ENCODE measurements at regions not wholly inside any gene's neighbourhood (a gene's known extent, or its start where the extent isn't known, plus 50 kb on each side); places are given as distances from the start of the nearest gene placed in this dataset.
A peak's percentile ranks its signal among the peaks of the same experiment; 100 is the strongest.
"Not testable (repeated sequence)": the region's sequence is repeated elsewhere in the genome, so short reads cannot be mapped to it uniquely, and the experiment has no call there.

DNA sequence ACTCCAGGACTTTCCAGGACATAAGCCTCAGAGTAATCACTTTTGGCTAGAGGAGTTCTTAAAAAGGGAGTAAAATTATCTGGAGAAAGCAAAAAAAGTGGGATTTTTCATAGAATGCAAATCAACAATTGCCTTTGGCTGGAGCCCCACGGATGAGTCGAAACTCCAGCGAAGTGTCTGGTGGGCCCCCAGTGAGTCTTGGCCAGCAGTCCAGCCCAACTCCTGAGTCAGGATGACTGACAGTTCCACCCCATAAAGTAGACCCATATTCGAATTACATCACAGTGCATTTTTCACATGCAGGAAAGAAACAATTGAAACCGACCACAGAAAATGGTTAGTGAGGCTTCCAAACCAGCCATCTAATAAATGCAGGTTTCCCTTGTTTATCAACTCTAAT, 265.7 kb downstream of the BCL11B start:
- DNase-seq: no peak

- no peak for DNase-seq
Measured at GRCh38 chr14:99007795-99008194, 264.2 kb downstream of the BCL11B start.

- peak in 3 of 6 experiments; percentile 46 to 51 (median 49) for DNase-seq
Measured at GRCh38 chr14:99009871-99010270, 262.1 kb downstream of the BCL11B start.

- DNase-seq: no peak
Measured at GRCh38 chr14:99011385-99011784, 260.6 kb downstream of the BCL11B start.

GRCh38 chr14:99012703-99013102, 259.3 kb downstream of the BCL11B start:
- DNase-seq: no peak

- DNase-seq: no peak
Measured at GRCh38 chr14:99015833-99016232, 256.2 kb downstream of the BCL11B start.

- DNase-seq: no peak
Measured at GRCh38 chr14:99023371-99023770, 248.6 kb downstream of the BCL11B start.

- no peak for DNase-seq
Measured at GRCh38 chr14:99024926-99025325, 247.1 kb downstream of the BCL11B start.

DNA sequence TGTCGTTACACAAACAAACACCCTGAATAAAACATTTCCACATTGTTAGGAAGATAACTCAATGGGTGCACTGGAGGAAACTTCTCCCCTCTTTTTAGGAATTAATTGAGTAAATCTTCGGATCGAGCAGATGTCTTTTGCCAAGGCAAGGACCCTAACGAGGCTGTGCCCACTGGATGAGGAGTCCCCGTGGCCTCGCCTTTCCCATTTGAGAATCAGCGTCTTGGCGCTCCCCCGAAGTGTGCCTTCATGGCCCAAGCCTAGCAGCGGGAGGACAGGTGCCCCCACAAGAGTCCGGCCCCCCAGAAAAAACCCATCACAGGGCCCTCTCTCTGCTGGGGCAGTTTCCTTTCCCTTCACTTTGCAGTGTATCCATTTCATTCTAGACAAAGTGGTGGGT, 246.6 kb downstream of the BCL11B start:
- no peak for DNase-seq

GRCh38 chr14:99026471-99026870, 245.5 kb downstream of the BCL11B start:
- DNase-seq: peak in 2 of 6 experiments; percentile 8

DNA sequence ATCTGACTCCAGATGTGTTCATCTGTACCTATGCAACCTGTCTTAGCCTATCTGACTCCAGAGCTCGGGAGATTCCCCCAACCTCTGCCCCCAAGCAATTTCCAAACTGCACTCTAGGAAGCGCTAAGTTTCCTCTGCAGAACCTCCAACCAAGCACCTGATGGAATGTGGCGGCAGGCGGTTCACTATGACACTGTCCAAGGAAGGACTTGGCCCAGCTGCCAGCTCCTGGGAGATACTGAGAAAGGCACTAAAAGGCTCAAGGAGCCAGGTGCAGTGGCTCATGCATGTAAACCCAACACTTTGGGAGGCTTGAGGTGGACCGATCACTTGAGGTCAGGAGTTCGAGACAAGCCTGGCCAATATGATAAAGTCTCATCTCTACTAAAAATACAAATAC, 244.0 kb downstream of the BCL11B start:
- no peak for DNase-seq

GRCh38 chr14:99028521-99028920, 243.5 kb downstream of the BCL11B start:
- DNase-seq: no peak

- DNase-seq: no peak
Measured at GRCh38 chr14:99029145-99029915, 242.7 kb downstream of the BCL11B start.

DNA sequence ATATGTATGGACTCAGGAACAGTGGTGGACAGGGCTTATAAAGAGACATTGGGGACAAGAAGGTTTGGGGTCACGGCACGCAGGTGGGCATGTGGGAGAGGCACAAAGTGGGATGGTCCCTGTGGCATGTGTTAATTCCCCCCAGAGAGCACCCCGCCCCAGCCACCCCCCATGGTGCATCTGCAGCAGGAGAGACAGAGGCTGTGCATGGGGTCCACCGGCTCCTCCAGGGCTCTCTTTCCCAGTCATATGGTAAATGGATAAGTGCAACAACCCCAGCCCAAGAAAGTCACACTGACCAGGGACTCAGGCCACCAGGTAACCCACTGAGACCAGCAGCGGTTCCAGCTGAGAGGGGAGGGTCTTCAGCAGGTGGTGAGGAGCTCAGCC, 242.1 kb downstream of the BCL11B start:
- no peak for DNase-seq

DNA sequence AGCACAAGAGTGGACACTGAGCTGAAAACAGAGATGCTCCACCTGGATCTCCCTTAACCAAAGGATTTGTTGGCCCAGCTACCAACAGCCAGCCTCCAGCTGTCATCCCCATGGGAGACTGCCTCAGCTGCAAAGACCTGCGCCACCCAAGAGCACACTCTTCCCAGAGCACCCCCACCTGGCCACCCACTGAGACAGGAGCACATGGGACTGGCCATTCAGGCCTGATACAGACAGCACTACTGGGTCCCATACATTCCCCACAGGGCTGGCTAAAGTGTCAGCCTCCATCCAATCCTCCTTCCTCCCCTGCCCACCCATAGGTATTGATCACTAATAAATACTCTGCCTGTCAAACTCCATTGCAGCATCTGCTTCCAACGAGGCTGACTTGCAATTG, 241.5 kb downstream of the BCL11B start:
- no peak for DNase-seq

DNA sequence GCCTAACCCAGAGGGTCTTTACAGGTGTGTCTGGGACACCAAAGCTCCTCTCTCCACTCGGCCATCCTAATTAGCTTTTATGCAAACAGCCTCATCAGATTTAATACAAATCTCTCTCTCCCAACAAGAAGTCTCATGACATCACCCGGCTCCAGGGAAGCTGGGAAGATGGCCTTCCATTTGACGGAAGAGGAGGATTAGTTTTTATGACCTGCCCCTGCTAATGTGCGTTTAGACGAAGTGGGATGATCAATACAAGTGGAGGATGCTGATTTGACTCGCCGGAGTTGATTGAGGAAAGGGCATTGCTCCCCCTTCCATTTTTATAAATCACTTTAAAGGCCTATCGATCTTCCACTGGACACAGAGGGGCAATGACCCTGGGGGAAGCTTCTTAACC, 239.2 kb downstream of the BCL11B start:
- DNase-seq: no peak

GRCh38 chr14:99033951-99034350, 238.0 kb downstream of the BCL11B start:
- DNase-seq: no peak

GRCh38 chr14:99034711-99035171, 237.3 kb downstream of the BCL11B start:
- DNase-seq: no peak

DNA sequence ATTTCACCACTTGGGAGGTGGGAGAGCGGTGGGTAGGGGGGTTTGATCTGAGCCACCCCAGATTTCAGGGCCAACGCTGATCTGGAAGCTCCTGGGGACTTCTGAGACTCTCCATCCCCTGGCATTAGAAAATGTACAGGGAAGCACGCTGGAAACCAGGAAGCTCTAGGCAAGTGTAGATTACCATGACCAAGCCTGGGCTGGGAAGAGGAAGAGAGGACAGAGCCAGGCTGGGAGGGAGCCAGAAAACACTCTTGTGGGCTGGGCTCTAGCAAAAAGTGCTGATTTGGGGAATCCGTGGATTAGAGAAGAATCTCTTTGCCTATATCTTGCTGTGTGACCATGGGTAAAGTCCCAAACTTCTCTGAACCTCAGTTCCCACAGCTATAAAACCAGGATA, 236.7 kb downstream of the BCL11B start:
- DNase-seq: no peak

GRCh38 chr14:99035712-99036610, 236.0 kb downstream of the BCL11B start:
- DNase-seq: no peak

- DNase-seq: no peak
Measured at GRCh38 chr14:99036611-99037293, 235.2 kb downstream of the BCL11B start.

DNA sequence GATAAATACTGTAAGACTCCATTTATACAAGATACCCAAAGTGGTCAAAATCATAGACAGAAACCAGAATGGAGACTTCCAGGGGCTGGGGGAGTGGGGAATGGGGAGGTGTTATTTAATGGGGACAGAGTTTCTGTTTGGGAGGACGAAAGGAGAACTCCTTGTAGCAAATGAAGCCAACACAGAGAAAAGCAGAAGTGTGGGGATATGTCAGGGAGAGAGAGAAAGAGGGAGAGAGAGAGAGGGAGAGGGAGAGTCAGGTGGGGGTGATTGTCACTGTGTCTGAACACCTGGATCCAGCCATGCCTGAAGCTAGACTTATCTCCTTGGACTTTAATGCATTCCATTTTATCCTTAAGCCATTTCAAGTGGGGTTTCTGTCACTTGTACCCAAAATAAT, 234.7 kb downstream of the BCL11B start:
- DNase-seq: not testable (repeated sequence)

DNA sequence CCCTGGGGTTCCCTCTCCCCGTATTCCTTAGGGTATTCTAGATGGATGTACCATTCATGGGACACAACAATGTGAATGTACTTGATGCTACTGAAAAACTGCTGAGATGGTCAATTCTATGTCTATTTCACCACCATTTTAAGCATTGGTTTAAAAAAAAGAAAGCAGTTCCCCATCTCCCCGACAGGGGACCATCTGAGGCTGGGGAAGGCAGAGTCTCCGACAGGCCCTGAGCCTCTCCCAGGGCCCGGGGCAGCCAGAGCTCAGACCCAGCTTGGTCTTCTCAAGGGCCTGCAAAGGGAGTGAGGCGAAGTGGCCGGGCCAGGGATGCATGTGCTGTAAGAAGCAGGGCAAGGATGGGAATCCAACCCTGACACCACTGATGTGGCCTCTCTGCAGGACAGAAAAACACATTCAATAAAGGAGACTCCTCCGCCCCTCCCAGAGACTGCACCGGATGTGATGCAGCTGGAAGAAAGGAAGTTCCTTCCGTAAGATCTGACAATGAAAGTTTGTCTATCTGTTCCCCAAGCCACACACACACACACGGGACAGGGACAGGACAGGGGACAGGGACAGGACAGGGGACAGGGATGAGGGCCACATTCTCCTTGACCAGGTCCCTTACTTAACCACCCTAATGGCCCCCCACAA, 234.1 kb downstream of the BCL11B start:
- DNase-seq: no peak
